ENCODE measurements at regions not wholly inside any gene's neighbourhood (a gene's known extent, or its start where the extent isn't known, plus 50 kb on each side); places are given as distances from the start of the nearest gene placed in this dataset.
"Not testable (repeated sequence)": the region's sequence is repeated elsewhere in the genome, so short reads cannot be mapped to it uniquely, and the experiment has no call there.

GRCh38 chr3:153438271-153438670, 276.2 kb downstream of the RAP2B start:
- no peak for DNase-seq (ENCODE audit: low read depth in 2 of 2, low spot score in 1 of 2)

- no peak for DNase-seq (ENCODE audit: low read depth in 2 of 2, low spot score in 1 of 2)
These were observed 277.8 kb downstream of the RAP2B start for GRCh38 chr3:153439780-153440179.

- DNase-seq (ENCODE audit: low read depth in 2 of 2, low spot score in 1 of 2), result no peak
These were observed 278.3 kb downstream of the RAP2B start for GRCh38 chr3:153440311-153440710.

- DNase-seq (ENCODE audit: low read depth in 2 of 2, low spot score in 1 of 2), result no peak
These were observed 280.4 kb downstream of the RAP2B start for GRCh38 chr3:153442386-153442785.

- no peak for DNase-seq (ENCODE audit: low read depth in 2 of 2, low spot score in 1 of 2)
These were observed 280.9 kb downstream of the RAP2B start for GRCh38 chr3:153442799-153443487.

GRCh38 chr3:153443961-153444360, 281.9 kb downstream of the RAP2B start:
- no peak for DNase-seq (ENCODE audit: low read depth in 2 of 2, low spot score in 1 of 2)

- DNase-seq (ENCODE audit: low read depth in 2 of 2, low spot score in 1 of 2), result no peak
These were observed 283.8 kb downstream of the RAP2B start for GRCh38 chr3:153445817-153446216.

GRCh38 chr3:153448151-153448829, 286.3 kb downstream of the RAP2B start:
- DNase-seq (ENCODE audit: low read depth in 2 of 2, low spot score in 1 of 2), result no peak

GRCh38 chr3:153456833-153457545, 295.0 kb downstream of the RAP2B start:
- no peak for DNase-seq (ENCODE audit: low read depth in 2 of 2, low spot score in 1 of 2)

GRCh38 chr3:153458881-153459280, 296.9 kb downstream of the RAP2B start:
- DNase-seq (ENCODE audit: low read depth in 2 of 2, low spot score in 1 of 2), result no peak

GRCh38 chr3:153462545-153462944, 300.5 kb downstream of the RAP2B start:
- DNase-seq (ENCODE audit: low read depth in 2 of 2, low spot score in 1 of 2), result no peak

- no peak for DNase-seq (ENCODE audit: low read depth in 2 of 2, low spot score in 1 of 2)
These were observed 301.9 kb downstream of the RAP2B start for GRCh38 chr3:153463895-153464294.

GRCh38 chr3:153469162-153469561, 307.1 kb downstream of the RAP2B start:
- no peak for DNase-seq (ENCODE audit: low read depth in 2 of 2, low spot score in 1 of 2)

GRCh38 chr3:153484842-153485241, 322.8 kb downstream of the RAP2B start:
- no peak for DNase-seq (ENCODE audit: low read depth in 2 of 2, low spot score in 1 of 2)

GRCh38 chr3:153495422-153495821, 333.4 kb downstream of the RAP2B start:
- no peak for DNase-seq (ENCODE audit: low read depth in 2 of 2, low spot score in 1 of 2)

- DNase-seq (ENCODE audit: low read depth in 2 of 2, low spot score in 1 of 2), result no peak
These were observed 340.7 kb downstream of the RAP2B start for GRCh38 chr3:153502682-153503081.

GRCh38 chr3:153503873-153504272, 341.8 kb downstream of the RAP2B start:
- DNase-seq (ENCODE audit: low read depth in 2 of 2, low spot score in 1 of 2), result no peak

- DNase-seq (ENCODE audit: low read depth in 2 of 2, low spot score in 1 of 2), result not testable (repeated sequence)
These were observed 344.2 kb downstream of the RAP2B start for GRCh38 chr3:153506205-153506604.

- DNase-seq (ENCODE audit: low read depth in 2 of 2, low spot score in 1 of 2), result not testable (repeated sequence)
These were observed 344.7 kb downstream of the RAP2B start for GRCh38 chr3:153506686-153507085.

GRCh38 chr3:153513236-153513635, 351.2 kb downstream of the RAP2B start:
- DNase-seq (ENCODE audit: low read depth in 2 of 2, low spot score in 1 of 2), result no peak

- DNase-seq (ENCODE audit: low read depth in 2 of 2, low spot score in 1 of 2), result no peak
These were observed 366.4 kb downstream of the RAP2B start for GRCh38 chr3:153528473-153528872.

- DNase-seq (ENCODE audit: low read depth in 2 of 2, low spot score in 1 of 2), result no peak
These were observed 377.2 kb downstream of the RAP2B start for GRCh38 chr3:153539263-153539662.

All from stimulated activated CD8-positive, alpha-beta memory T cell treated with anti-CD3 and anti-CD28 coated beads, Interleukin-4, amount 100 ng/mL, for 1 hour (primary cell).